GM18861 (cell line): ENCODE measurements at regions not wholly inside any gene's neighbourhood (a gene's known extent, or its start where the extent isn't known, plus 50 kb on each side); places are given as distances from the start of the nearest gene placed in this dataset.

Source experiments
- ATAC-seq: cut with Tn5 transposase; IDR thresholded peaks from one replicate; pipeline ENCODE4 v1.9.1; 2021; ENCODE audit not compliant: unreplicated experiment

DNA sequence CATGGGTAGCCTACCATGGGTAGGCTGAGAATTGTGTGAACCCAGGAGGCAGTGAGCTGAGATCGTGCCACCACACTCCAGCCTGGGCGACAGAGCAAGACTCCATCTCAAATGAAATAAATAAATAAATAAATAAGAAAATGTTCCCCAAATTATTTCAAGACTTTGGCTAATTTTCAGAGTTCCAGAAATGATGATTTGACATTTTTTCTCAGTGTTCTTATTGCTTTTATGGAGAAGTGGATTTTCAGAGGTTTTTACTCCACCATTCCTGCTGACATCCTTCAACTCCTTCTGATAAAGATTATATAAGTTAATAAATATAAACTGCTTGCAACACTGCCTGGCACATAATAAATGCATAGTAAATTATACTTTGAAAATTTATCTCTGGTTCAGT is 80.4 kb upstream of the PRKCQ start:
- ATAC-seq, result no peak

GRCh38 chr10:6659451-6659850 is 79.4 kb upstream of the PRKCQ start:
- ATAC-seq, result no peak

DNA sequence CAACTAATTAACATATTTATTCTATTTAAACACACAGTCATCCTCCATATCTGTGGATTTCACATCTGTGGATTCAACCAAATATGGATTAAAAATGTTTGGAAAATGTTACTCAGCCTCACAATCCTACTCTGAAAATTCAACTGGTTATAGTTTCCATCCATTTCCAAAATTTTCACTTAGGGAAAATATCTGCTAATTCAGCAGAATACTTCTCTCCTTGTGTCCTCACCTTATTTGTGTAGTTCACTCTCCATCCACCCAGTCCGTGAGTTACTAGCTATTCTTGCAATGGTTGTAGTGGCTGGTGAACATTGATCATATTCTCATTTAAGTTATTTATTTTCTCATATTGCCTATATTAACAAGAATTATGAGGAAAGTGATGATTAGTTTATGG is 77.6 kb upstream of the PRKCQ start:
- no peak for ATAC-seq

- ATAC-seq, result no peak
These were observed 77.1 kb upstream of the PRKCQ start for GRCh38 chr10:6657196-6657595.

GRCh38 chr10:6654571-6654970 is 74.5 kb upstream of the PRKCQ start:
- ATAC-seq, result no peak

DNA sequence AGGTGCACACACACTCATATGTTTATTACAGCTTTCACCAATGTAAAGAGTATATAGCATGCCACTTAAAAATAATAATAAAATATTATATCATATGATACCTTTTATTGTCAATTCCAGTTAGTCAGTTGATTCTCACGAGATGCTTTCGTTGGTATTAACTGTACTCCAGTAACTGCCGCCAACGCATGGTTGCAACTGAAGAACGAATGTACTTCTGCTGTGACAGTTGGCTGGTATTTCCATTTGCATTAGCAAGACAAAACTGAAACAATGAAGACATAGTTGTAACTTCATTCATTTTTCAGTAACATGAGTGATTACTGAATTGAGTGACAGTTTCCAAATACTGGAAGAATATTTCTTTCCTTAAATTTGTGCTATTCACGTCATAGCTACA is 70.5 kb upstream of the PRKCQ start:
- no peak for ATAC-seq

GRCh38 chr10:6649903-6650302 is 69.8 kb upstream of the PRKCQ start:
- no peak for ATAC-seq

DNA sequence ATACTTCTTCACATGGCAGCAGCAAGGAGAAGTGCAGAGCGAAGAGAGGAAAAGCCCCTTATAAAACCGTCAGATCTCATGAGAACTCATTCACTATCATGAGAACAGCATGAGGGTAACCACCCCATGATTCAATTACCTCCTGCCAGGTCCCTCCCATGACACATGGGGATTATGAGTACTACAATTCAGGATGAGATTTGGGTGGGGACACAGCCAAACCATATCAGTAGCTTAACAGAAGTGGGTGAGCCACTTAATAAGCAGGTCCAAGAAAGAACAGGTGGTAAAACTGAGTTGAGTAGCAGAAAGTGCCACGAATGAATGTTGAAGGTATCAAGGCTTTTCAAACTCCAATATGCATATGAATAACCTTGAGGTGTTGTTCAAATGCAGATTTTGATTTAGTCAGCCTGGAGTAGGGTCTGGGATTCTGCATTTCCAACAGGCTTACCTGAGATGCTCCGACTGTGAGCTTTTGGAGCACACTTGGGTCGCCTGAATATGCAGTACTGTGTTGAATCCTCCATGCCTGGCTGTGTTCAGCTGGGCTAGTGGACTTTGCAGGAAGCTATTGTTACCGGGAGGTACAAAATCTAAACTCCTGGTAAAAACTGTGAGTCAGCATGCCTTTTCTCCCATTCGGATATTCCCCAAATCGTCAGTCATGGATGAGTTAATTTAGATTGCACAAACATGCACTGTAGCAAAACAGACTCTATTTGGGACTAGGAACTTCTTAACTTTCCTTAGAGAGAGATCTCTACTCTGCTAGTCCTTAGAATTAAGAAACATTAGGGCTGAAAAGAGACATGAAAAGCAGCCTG is 69.0 kb upstream of the PRKCQ start:
- ATAC-seq, result no peak

DNA sequence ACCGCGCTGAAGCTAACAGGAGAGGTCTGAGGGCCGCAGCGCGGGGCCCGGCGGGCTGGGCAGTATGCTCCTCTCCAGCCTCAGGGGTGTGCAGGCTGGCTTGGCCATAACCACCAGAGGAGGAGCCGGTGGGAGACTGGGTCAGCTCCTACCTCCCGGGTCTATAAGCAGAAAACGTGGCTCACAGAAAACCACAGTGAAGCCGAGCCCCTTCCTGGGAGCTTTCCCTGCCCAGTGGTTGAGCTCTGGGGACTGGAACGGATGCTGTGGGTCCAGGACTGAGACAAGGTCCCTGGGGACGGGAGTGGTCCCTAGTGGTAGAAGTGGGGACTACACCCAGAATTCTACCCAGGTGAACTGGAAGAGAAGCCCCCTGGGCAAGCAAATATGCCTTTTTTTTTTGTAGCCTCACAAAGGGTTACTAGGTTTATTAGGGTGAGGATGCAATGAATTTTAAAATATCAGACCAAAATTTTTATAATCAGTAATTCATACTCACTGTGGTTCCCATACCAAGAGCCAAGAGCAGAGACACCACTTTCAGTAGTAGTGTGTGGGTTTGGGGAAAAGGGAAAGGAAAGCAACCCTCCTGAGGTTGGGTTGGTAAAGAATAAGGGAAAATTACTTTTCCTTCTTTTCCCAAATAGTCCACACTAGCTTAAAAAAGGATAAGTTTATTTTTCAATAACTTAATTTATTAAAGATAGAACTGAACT is 67.9 kb upstream of the PRKCQ start:
- no peak for ATAC-seq

DNA sequence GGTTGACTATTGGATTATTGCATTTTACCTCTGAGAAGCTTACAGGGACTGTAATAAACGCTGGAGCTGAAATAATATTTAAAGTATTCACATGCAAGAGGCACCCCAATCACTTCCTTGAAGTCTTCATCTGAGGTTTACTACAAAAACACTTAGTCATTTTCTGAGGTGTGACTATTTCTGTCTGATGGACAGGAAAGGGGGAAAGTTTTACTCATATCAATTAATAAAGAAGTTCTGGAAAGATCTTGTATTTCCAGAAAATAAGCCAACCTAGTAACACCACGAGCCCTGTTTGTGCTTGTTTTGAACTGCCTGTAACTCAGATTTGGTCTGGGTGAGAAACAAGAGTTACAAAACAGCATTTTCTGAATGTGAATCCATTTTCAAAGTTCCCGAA is 63.9 kb upstream of the PRKCQ start:
- ATAC-seq, result no peak

GRCh38 chr10:6642876-6643275 is 62.8 kb upstream of the PRKCQ start:
- ATAC-seq, result no peak

- ATAC-seq, result no peak
These were observed 60.5 kb upstream of the PRKCQ start for GRCh38 chr10:6640433-6641040.

- no peak for ATAC-seq
These were observed 57.0 kb upstream of the PRKCQ start for GRCh38 chr10:6637053-6637452.

DNA sequence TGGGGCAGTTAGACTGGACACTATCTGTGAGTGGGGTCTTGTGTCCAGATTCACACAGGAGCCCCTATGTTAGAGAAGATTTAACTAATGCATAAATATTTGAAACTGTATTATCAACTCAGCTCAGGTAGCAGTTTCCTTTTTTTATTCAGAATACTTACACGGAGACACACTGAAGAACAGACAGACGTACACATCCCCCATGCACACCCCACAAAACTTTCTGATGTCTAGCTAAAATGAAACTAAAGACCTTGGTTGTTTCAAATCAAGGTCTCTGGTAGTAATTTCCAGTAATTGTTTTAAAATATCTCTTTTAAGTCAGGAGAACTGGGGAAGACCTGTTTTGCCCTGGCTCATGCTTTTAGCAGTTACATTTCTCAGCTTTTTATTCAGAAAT is 55.7 kb upstream of the PRKCQ start:
- no peak for ATAC-seq
